Breast epithelium (tissue), 4 donors: ENCODE measurements at regions not wholly inside any gene's neighbourhood (a gene's known extent, or its start where the extent isn't known, plus 50 kb on each side); places are given as distances from the start of the nearest gene placed in this dataset.
"Not testable (repeated sequence)": the region's sequence is repeated elsewhere in the genome, so short reads cannot be mapped to it uniquely, and the experiment has no call there.

ENCODE experiments used
- DNase-seq, 2 donors: peaks; one replicate each; pipeline ENCODE4 v3.0.0-alpha.2; 2019; ENCODE audit warnings: low spot score in 2 of 2
- H3K27ac ChIP-seq, 2 donors: fragments of 200-600 bp; sonication (generic) in 1 of 2; one replicate each; pipeline ENCODE4 v1.5.1; 2016 to 2019; ENCODE audit warnings: mild to moderate bottlenecking in 1 of 2
- H3K27me3 ChIP-seq, 2 donors: fragments of 200-600 bp; sonication (generic) in 1 of 2; one replicate each; pipeline versions ENCODE4 v1.5.1 to v1.6.0; 2017 to 2019; ENCODE audit warnings: control low read depth in 1 of 2, mild to moderate bottlenecking in 1 of 2
- H3K36me3 ChIP-seq: fragments of 200-600 bp; one replicate; pipeline ENCODE4 v1.5.1; 2019
- H3K4me1 ChIP-seq, 2 donors: fragments of 200-600 bp; sonication (generic); one replicate each; pipeline ENCODE4 v1.5.1; 2016 to 2019; ENCODE audit warnings: control low read depth in 1 of 2
- H3K4me3 ChIP-seq, 3 donors: fragments of 200-600 bp; sonication (generic); 1 replicate in 2 of 3; 2 replicates in 1 of 3; pipeline ENCODE4 v1.5.1; 2016 to 2019; ENCODE audit warnings: mild to moderate bottlenecking in 3 of 3, moderate library complexity in 2 of 3
- H3K9me3 ChIP-seq, 2 donors: fragments of 200-600 bp; sonication (generic) in 1 of 2; one replicate each; pipeline ENCODE4 v1.5.1; 2016 to 2019; ENCODE audit warnings: control low read depth in 1 of 2
- CTCF ChIP-seq, 3 donors: fragments of 450-650 bp; IDR thresholded peaks; one replicate each; pipeline ENCODE4 v1.5.1; 2016 to 2017; ENCODE audit warnings: antibody characterized with exemption in 3 of 3, mild to moderate bottlenecking in 3 of 3, moderate library complexity in 3 of 3
- POLR2A ChIP-seq: fragments of 450-650 bp; IDR thresholded peaks from one replicate; pipeline ENCODE4 v1.6.1; 2016; ENCODE audit warnings: antibody characterized with exemption, mild to moderate bottlenecking, moderate library complexity
- POLR2AphosphoS5 ChIP-seq, 3 donors: sonication (generic); formaldehyde crosslinking; IDR thresholded peaks; one replicate each; pipeline ENCODE4 v1.6.1; 2017; ENCODE audit warnings: antibody characterized with exemption in 3 of 3
- intact Hi-C: fragments of 100-400 bp; cut with DNase I; formaldehyde crosslinking; loops from one replicate; pipeline ENCODE4 v1.15.1; 2023; ENCODE audit warnings: low total_unique reads

DNA sequence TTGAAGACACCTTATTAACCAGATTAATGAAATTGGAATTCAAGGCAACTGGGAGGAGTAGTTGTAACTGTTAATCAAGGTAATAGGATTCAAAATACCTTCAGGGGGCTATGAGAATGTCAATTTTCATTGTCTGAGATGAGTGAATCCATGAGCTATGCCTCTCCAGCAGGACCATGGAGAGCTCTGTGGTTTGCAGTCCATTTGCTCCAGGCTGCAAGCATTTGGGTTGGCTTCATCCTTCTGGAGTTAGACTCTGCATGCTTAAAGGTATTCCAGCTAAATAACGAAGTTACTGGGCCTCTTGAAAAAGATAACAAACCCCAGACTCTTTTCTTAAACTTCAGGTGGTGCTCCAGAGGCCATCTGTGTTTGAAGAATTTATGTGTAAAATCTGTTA, 207.1 kb upstream of the SLC8A1 start:
- no peaks in the 10 kb centered on the region for H3K4me1 ChIP-seq
- intact Hi-C loops: no loop called here
- no peak for TF ChIP-seq CTCF (IDR thresholded peaks at IDR 0.05)
- TF ChIP-seq POLR2A: no peak
- TF ChIP-seq POLR2AphosphoS5 (IDR thresholded peaks at IDR 0.05): no peak
- no peak overlapping the region for H3K27ac ChIP-seq
- no peak for DNase-seq
- H3K27me3 ChIP-seq: no peaks in the 10 kb centered on the region
- H3K36me3 ChIP-seq: no peaks in the 10 kb centered on the region
- no peak overlapping the region for H3K4me3 ChIP-seq
- H3K9me3 ChIP-seq: no peaks in the 10 kb centered on the region

GRCh38 chr2:40665493-40666232, 213.8 kb upstream of the SLC8A1 start:
- no peak overlapping the region for H3K27ac ChIP-seq
- no peaks in the 10 kb centered on the region for H3K27me3 ChIP-seq
- DNase-seq: no peak
- intact Hi-C loops: no loop called here
- no peaks in the 10 kb centered on the region for H3K4me1 ChIP-seq
- no peak overlapping the region for H3K4me3 ChIP-seq
- H3K9me3 ChIP-seq: no peaks in the 10 kb centered on the region
- TF ChIP-seq POLR2AphosphoS5 (IDR thresholded peaks at IDR 0.05) (no peak), POLR2A (no peak), CTCF (IDR thresholded peaks at IDR 0.05) (no peak)
- H3K36me3 ChIP-seq: no peaks in the 10 kb centered on the region

GRCh38 chr2:40666398-40666797, 214.5 kb upstream of the SLC8A1 start:
- DNase-seq: no peak
- Histone ChIP-seq H3K36me3 (no peaks in the 10 kb centered on the region), H3K9me3 (no peaks in the 10 kb centered on the region), H3K27me3 (no peaks in the 10 kb centered on the region), H3K27ac (no peak overlapping the region), H3K4me1 (no peaks in the 10 kb centered on the region), H3K4me3 (no peak overlapping the region)
- no peak for TF ChIP-seq POLR2AphosphoS5 (IDR thresholded peaks at IDR 0.05)
- no peak for TF ChIP-seq CTCF (IDR thresholded peaks at IDR 0.05)
- TF ChIP-seq POLR2A: no peak
- intact Hi-C loops: no loop called here

- intact Hi-C loops: no loop called here
- Histone ChIP-seq H3K36me3 (no peaks in the 10 kb centered on the region), H3K27me3 (no peaks in the 10 kb centered on the region), H3K27ac (no peak overlapping the region), H3K4me3 (no peak overlapping the region), H3K4me1 (no peaks in the 10 kb centered on the region), H3K9me3 (peaks cover 0 to 4% of the 10 kb centered on the region in 2 donors)
- TF ChIP-seq POLR2AphosphoS5 (IDR thresholded peaks at IDR 0.05) (peak in 1 of 3 donors; percentile 73), CTCF (IDR thresholded peaks at IDR 0.05) (no peak)
- no peak for DNase-seq
Measured at GRCh38 chr2:40668425-40668824, 216.5 kb upstream of the SLC8A1 start.

DNA sequence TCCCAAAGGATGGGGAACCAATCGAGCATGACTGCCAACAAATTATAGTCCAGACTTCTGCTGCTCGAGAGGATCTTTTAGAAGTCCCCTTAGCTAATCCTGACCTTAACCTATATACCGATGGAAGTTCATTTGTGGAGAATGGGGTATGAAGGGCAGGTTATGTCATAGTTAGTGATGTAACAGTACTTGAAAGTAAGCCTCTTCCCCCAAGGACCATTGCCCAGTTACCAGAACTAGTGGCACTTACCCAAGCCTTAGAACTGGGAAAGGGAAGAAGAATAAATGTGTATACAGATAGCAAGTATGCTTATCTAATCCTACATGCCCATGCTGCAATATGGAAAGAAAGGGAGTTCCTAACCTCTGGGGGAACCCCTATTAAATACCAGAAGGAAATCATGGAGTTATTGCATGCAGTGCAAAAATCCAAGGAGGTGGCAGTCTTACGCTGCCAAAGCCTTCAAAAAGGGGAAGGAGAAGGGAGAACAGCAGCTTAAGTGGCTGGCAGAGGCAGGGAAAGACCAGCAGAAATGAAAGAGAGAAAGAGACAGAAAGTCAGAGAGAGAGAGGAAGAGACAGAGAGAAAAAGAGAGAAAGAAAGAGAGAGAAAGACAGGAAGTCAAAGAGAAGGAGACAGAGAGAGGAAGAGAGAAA, 224.4 kb upstream of the SLC8A1 start:
- H3K27me3 ChIP-seq, H3K4me3 ChIP-seq, H3K4me1 ChIP-seq, H3K27ac ChIP-seq, H3K36me3 ChIP-seq, intact Hi-C loops, H3K9me3 ChIP-seq, DNase-seq: not testable (repeated sequence)
